Activated CD4-positive, alpha-beta T cell treated with anti-CD3 and anti-CD28 coated beads for 36 hours (primary cell): ENCODE measurements at regions not wholly inside any gene's neighbourhood (a gene's known extent, or its start where the extent isn't known, plus 50 kb on each side); places are given as distances from the start of the nearest gene placed in this dataset.

Experiments
- ATAC-seq: fragments of 200-7000 bp; cut with Tn5 transposase; one replicate; pipeline ENCODE4 v1.10.0; 2021; ENCODE audit warnings: mild to moderate bottlenecking, moderate library complexity
- CTCF ChIA-PET: fragments of 350-600 bp; sonication (Branson Sonifier 250); formaldehyde crosslinking; loops from one replicate; lab custom pipeline; 2021; ENCODE audit warnings: antibody characterized with exemption; lab: Charles Lee
- POLR2A ChIA-PET: fragments of 350-600 bp; sonication (Branson Sonifier 250); formaldehyde crosslinking; loops from one replicate; lab custom pipeline; 2021; ENCODE audit warnings: antibody characterized with exemption, inconsistent platforms; lab: Charles Lee
- DNase-seq: peaks from one replicate; pipeline ENCODE4 v3.0.0-alpha.2; 2020
- H3K27ac Mint-ChIP-seq: one replicate; pipeline ENCODE4 v1.8.0; 2021; ENCODE audit warnings: mixed read lengths
- H3K27me3 Mint-ChIP-seq: one replicate; pipeline ENCODE4 v1.8.0; 2021; ENCODE audit warnings: mixed read lengths
- H3K36me3 Mint-ChIP-seq: one replicate; pipeline ENCODE4 v1.8.0; 2021; ENCODE audit warnings: low read depth, mixed read lengths
- H3K4me1 Mint-ChIP-seq: one replicate; pipeline ENCODE4 v1.8.0; 2021; ENCODE audit warnings: mixed read lengths
- H3K4me3 Mint-ChIP-seq: one replicate; pipeline ENCODE4 v1.8.0; 2021; ENCODE audit warnings: mild to moderate bottlenecking, moderate library complexity, mixed read lengths
- H3K9me3 Mint-ChIP-seq: one replicate; pipeline ENCODE4 v1.8.0; 2021; ENCODE audit warnings: low read depth, mixed read lengths
- intact Hi-C, 2 experiments: fragments of 100-400 bp; cut with DNase I in 1 of 2; cut with micrococcal nuclease in 1 of 2; formaldehyde crosslinking; loops; one replicate each; pipeline versions ENCODE4 v1.14.2 to v1.15.1; 2022 to 2024; cut with DNase I, micrococcal nuclease

DNA sequence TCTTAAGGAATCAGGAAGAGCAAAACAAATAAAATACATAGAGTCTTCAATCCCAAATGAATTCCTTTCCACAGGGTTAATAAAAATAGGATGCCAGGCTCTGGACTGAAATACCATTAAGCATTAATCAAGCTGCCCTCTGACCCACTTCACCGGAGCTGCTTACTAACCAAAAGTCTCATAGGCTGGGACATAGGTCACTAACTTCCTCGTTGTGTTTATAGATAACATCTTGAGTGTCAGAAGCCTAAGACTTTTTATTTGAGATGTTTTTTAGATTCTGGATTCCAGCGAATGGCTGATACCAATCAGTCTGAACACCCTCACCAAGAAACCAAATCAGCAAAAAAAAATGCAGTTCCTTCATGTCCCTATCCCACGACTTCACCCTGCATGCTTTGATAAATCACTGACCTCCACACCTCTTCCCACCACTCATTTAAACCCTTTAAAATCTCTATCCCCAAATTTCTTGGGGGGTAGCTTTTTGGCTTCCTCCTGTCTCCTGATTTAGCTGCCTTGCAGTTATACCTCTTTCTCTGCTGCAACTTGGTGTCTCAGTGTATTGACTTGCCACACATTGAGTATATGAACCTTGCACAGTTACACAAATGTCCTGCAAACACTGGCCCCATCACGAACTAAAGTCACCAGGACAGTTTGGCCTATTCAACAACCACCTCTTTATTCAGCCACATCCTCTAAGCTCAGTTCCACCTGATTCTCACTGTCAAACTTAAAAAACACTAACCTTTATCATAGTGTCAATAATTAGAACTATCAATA is 399.3 kb downstream of the METTL4 start:
- Mint-ChIP-seq H3K4me3 (no peak overlapping the region), H3K27ac (no peak overlapping the region), H3K27me3 (peaks cover 3% of the 10 kb centered on the region), H3K36me3 (no peaks in the 10 kb centered on the region), H3K4me1 (no peaks in the 10 kb centered on the region), H3K9me3 (no peaks in the 10 kb centered on the region)
- ChIA-PET POLR2A (no interaction called here), CTCF (no interaction called here)
- intact Hi-C loops = no loop called here
- DNase-seq (no peak), ATAC-seq (no peak)

DNA sequence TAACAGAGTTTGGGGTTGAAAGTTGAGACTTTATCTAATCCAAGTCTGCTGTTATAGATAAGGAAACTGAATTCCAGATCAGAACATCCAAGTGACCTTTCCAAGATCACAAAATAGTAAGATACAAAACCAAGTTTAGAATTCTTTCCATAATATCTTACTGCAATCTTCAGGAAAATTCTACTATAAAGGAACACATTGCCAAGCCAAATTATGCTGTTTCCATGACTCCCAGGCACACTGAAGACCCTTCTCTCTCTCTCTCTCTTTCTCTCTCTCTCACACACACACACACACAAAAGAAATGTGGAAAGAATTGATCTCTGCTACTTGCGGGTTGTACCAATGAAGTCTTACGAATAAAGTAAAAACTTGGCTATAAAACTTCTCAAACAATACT is 398.4 kb downstream of the METTL4 start:
- no peaks in the 10 kb centered on the region for H3K4me1 Mint-ChIP-seq
- DNase-seq (no peak), ATAC-seq (no peak)
- H3K36me3 Mint-ChIP-seq = no peaks in the 10 kb centered on the region
- H3K4me3 Mint-ChIP-seq = no peak overlapping the region
- H3K27ac Mint-ChIP-seq = no peak overlapping the region
- no peaks in the 10 kb centered on the region for H3K9me3 Mint-ChIP-seq
- intact Hi-C loops = no loop called here
- CTCF ChIA-PET = no interaction called here
- peaks cover 6% of the 10 kb centered on the region for H3K27me3 Mint-ChIP-seq
- POLR2A ChIA-PET = no interaction called here

DNA sequence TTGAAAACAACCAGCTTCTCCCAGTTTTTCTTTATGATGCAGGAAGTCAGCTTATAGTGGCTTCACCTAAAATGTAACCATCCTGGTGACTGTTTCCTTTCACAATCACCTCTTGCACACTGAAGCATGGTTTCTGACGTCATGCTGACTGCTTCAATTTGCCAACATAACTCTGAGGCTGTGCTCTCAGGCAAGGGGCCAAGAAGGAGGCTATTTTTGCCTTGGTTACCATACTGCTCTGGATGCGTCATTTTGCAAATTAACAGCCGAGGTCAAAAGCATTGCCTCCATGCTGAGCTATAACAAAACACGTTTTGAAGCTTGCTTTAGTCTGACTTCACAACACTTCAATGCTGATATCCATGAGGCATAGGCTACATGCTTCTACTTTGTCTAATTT is 397.8 kb downstream of the METTL4 start:
- no peak for DNase-seq
- ChIA-PET POLR2A (no interaction called here), CTCF (no interaction called here)
- H3K27ac Mint-ChIP-seq = no peak overlapping the region
- H3K9me3 Mint-ChIP-seq = no peaks in the 10 kb centered on the region
- no peaks in the 10 kb centered on the region for H3K4me1 Mint-ChIP-seq
- no peak for ATAC-seq
- intact Hi-C loops = no loop called here
- no peak overlapping the region for H3K4me3 Mint-ChIP-seq
- peaks cover 6% of the 10 kb centered on the region for H3K27me3 Mint-ChIP-seq
- H3K36me3 Mint-ChIP-seq = no peaks in the 10 kb centered on the region

DNA sequence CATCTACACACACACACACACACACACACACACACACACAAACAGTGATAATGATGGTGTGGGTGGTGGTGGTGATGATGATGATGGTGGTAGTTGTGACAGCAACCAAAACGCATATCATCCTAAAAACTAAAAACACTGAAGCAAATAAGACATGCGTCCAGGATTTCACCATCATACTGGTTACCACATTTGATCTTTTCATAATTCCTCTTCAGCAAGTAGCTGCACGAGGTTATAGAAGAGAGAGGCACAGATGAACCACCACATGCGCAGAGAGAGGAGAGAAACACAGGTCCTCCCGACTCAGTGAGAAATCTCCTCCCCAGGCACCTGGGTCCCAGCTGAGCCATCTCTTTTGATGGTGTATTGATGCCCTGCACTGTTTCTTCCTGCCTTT is 393.3 kb downstream of the METTL4 start:
- Mint-ChIP-seq H3K36me3 (no peaks in the 10 kb centered on the region), H3K27me3 (peaks cover 3% of the 10 kb centered on the region)
- CTCF ChIA-PET = no interaction called here

DNA sequence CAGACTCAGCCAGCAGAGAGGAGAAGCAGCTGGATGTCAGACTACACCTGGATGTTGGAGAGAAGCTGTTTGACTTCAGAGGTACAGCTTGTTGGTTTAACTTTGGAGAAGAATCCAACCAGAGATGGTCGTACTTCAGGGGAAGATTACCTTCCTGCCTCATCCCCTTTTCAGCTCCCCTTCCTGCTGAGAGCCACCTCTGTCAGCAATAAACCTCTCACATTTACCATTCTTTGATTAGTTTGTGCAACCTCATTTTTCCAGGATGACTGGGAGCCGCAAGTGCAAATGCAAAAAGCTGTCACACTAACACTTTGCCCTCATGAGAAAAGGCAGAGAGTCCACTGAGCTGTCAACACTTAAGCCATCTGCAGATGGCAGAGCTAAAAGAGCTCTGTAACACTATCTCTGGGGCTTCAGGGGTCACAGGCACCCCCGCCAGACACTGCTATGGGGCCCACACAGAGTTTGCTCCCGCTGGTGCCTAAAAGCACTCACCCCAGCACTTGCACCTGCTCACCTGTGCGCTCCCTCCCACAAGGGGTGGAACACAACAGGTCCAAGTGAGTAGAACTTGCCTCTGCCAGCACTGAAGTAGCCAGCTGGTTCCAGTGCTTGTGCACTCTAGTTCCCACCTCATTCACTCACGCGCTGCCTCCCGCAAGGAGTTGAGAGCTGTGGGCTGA is 391.7 kb downstream of the METTL4 start:
- ChIA-PET POLR2A (no interaction called here), CTCF (no interaction called here)
- DNase-seq (no peak), ATAC-seq (no peak)
- Mint-ChIP-seq H3K9me3 (peaks cover 2% of the 10 kb centered on the region), H3K4me3 (no peak overlapping the region), H3K36me3 (no peaks in the 10 kb centered on the region), H3K27me3 (peaks cover 5% of the 10 kb centered on the region), H3K4me1 (no peaks in the 10 kb centered on the region), H3K27ac (no peak overlapping the region)
- intact Hi-C loops = no loop called here

More for the DNA sequence above, 393.3 kb downstream of the METTL4 start:
- peaks cover 2% of the 10 kb centered on the region for H3K9me3 Mint-ChIP-seq
- POLR2A ChIA-PET = no interaction called here
- H3K4me1 Mint-ChIP-seq = no peaks in the 10 kb centered on the region
- no peak overlapping the region for H3K27ac Mint-ChIP-seq
- H3K4me3 Mint-ChIP-seq = no peak overlapping the region
- DNase-seq (no peak), ATAC-seq (no peak)
- intact Hi-C loops = no loop called here

DNA sequence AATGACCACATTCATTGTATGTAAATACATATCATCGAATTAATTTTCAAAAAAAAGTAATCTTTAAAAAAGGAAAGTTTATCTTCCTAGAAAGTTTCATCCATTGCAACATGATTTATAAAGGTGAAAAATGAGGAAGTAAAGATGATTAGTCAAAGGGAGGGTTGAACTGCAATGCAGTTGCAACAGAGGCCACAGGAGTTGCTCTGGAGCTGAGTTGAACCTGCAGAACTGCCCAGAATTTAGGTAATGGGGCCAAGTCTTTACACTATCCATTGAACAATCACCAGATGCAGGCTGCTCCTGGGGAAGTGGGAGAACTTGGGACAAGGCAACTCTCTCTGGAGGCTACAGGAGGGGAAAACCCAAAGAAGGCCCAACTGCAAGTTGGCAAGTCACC is 390.7 kb downstream of the METTL4 start:
- Mint-ChIP-seq H3K27ac (no peak overlapping the region), H3K4me1 (no peaks in the 10 kb centered on the region), H3K9me3 (peaks cover 2% of the 10 kb centered on the region), H3K36me3 (no peaks in the 10 kb centered on the region), H3K4me3 (no peak overlapping the region), H3K27me3 (peaks cover 5% of the 10 kb centered on the region)
- ATAC-seq (no peak), DNase-seq (no peak)
- intact Hi-C loops = no loop called here
- ChIA-PET CTCF (no interaction called here), POLR2A (no interaction called here)

DNA sequence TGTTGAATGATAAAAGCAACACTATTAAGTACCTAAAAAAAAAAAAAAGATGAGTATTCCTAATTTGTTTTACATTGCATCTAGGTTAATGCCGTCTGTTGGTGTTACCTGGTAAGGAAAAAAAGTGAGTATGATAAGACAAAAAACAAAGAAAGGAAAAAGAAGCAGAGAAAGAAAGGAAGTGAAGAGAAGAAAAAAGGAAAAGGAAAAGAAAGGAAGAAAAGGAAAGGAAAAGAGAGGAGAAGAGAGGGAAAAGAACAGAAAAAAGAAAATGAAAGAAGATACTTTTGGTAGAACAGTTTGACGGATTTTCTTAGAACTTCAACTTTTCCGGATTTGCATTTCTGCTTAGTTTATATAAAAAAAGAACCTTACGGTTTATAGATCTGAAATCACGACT is 387.9 kb downstream of the METTL4 start:
- H3K4me3 Mint-ChIP-seq = no peak overlapping the region
- CTCF ChIA-PET = no interaction called here
- no peaks in the 10 kb centered on the region for H3K36me3 Mint-ChIP-seq
- no peak overlapping the region for H3K27ac Mint-ChIP-seq
- intact Hi-C loops = no loop called here
- H3K27me3 Mint-ChIP-seq = peaks cover 2% of the 10 kb centered on the region
- H3K9me3 Mint-ChIP-seq = peaks cover 2% of the 10 kb centered on the region
- POLR2A ChIA-PET = no interaction called here
- DNase-seq (no peak), ATAC-seq (no peak)
- H3K4me1 Mint-ChIP-seq = no peaks in the 10 kb centered on the region

DNA sequence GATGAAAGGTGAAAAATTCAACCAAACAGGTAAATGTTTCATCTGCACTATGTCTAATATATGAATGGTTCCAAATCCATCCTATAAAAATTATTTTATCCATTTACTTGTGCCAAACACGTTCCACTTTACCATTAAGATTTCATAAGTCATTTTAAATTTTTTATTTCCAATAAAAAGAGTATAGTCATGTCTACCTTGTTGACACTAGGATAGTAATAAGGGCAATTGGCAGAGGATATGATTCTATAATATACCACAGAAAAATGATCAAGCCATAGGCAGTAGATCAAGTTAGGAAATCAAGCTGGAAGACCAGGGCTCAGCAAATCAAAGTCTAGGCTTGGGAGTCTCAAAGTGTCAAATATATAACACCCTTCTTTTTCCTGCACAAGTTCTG is 384.3 kb downstream of the METTL4 start:
- no peak for ATAC-seq
- ChIA-PET CTCF (no interaction called here), POLR2A (no interaction called here)
- no peak for DNase-seq
- H3K9me3 Mint-ChIP-seq = no peaks in the 10 kb centered on the region
- H3K36me3 Mint-ChIP-seq = no peaks in the 10 kb centered on the region
- H3K27ac Mint-ChIP-seq = no peak overlapping the region
- no peaks in the 10 kb centered on the region for H3K4me1 Mint-ChIP-seq
- H3K4me3 Mint-ChIP-seq = no peak overlapping the region
- intact Hi-C loops = no loop called here
- H3K27me3 Mint-ChIP-seq = peaks cover 4% of the 10 kb centered on the region

DNA sequence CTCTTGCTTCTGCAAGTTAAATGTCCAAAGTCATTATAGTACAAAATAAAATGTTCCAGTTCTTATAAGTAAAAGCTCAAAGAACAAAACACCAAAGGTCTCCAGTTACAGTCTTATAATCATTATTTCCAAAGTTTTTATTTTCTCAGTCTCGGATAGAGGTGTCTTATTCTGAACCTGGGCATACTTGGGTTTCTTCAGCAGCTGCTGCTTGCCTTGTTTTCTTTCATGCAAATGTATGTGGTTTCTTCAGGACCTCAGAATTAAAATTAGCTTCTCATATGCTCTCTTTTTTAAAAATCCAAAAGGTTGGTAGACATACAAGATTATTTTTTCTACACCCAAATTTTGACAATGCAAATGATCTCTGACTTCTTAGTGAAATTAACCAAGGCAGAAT is 383.0 kb downstream of the METTL4 start:
- POLR2A ChIA-PET = no interaction called here
- no peaks in the 10 kb centered on the region for H3K36me3 Mint-ChIP-seq
- DNase-seq (no peak), ATAC-seq (no peak)
- peaks cover 5% of the 10 kb centered on the region for H3K27me3 Mint-ChIP-seq
- no peak overlapping the region for H3K4me3 Mint-ChIP-seq
- no peaks in the 10 kb centered on the region for H3K4me1 Mint-ChIP-seq
- CTCF ChIA-PET = no interaction called here
- no peak overlapping the region for H3K27ac Mint-ChIP-seq
- intact Hi-C loops = no loop called here
- peaks cover 1% of the 10 kb centered on the region for H3K9me3 Mint-ChIP-seq

DNA sequence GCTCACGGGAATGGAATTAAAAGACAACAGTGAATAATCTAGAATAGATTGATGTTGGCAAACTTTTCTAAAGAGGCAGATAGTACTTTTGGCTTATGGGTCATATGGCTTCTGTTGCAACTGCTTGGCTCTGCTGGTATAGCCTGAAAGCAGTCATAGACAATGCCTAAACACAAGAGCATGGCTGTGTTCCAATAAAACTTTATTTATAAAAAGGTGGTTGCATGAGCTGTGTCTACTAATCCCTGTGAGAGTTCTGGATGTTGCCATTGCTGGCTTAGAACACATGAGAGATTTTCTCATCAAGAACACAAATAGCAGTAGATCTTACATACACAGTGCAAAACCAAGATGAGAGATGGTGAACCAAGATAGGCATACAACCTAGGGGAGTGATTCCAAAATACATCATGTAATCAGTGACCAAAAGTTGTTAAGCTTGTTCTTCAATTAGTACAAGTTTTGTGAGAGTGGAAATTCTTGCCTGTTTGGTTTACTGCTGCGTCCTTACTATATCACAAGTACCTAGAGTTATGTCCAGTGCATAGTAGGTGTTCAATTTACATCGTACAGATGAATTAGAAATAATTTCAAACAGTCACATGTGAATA is 380.0 kb downstream of the METTL4 start:
- Mint-ChIP-seq H3K9me3 (peaks cover 1% of the 10 kb centered on the region), H3K4me3 (no peak overlapping the region), H3K27me3 (peaks cover 3% of the 10 kb centered on the region), H3K27ac (no peak overlapping the region), H3K4me1 (no peaks in the 10 kb centered on the region), H3K36me3 (no peaks in the 10 kb centered on the region)
- CTCF ChIA-PET = interaction anchor here (0.8 kb wide), 1 partner anchor 9 kb away, joined by 3 read pairs; no protein-coding TSS in a partner anchor
- intact Hi-C loops = no loop called here
- POLR2A ChIA-PET = no interaction called here
- ATAC-seq (no peak), DNase-seq (no peak)

DNA sequence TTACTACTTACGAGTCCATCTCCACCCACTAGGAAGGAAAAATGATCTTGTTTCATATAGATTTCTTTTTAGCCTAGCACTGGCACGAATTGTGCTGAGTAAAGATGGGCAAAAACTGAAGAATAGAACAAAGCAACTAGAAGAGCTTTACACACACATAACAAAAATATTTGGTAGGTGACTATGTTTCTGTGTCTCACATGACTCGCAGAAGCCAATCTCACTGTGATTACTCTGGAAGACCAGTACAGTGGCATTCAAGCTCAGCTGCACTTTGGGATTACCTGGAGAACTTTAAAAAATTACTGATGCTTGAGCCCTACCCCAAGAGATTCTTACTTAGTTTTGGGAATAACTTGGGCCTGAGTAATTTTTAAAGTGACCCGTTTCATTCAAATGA is 378.7 kb downstream of the METTL4 start:
- POLR2A ChIA-PET = no interaction called here
- CTCF ChIA-PET = no interaction called here

DNA sequence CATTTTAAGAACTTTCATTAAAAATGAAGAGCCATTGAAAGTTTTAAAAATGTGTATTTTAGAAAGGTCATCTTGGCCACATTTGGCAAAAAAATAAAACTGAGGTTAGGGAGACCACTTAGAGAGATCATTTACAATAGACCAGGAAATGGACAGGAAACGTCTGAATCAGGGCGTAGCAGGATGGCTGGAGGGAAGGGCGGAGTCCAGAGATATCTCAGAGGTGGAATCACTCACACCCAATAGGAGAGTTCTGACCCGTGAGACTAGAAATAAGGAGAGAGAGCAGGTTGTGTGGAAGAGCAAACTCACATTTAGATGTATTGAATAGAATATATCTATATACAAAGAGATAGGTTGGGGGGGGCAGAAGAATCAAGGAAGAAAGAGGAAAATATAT is 373.4 kb downstream of the METTL4 start:
- Mint-ChIP-seq H3K27ac (no peak overlapping the region), H3K4me1 (no peaks in the 10 kb centered on the region), H3K4me3 (no peak overlapping the region), H3K36me3 (no peaks in the 10 kb centered on the region), H3K27me3 (peaks cover 8% of the 10 kb centered on the region), H3K9me3 (no peaks in the 10 kb centered on the region)
- DNase-seq (no peak), ATAC-seq (no peak)
- ChIA-PET CTCF (no interaction called here), POLR2A (no interaction called here)
- intact Hi-C loops = loop anchor here in 1 of 2 experiments (5.0 kb wide), 1 partner anchor 586 kb away; no protein-coding TSS in a partner anchor

More for the DNA sequence above, 378.7 kb downstream of the METTL4 start:
- Mint-ChIP-seq H3K9me3 (peaks cover 1% of the 10 kb centered on the region), H3K4me1 (no peaks in the 10 kb centered on the region), H3K27ac (no peak overlapping the region), H3K27me3 (peaks cover 6% of the 10 kb centered on the region), H3K36me3 (no peaks in the 10 kb centered on the region), H3K4me3 (no peak overlapping the region)
- intact Hi-C loops = no loop called here
- ATAC-seq = no peak
- DNase-seq = no peak
